IgD-negative memory B cell (primary cell): ENCODE measurements at regions not wholly inside any gene's neighbourhood (a gene's known extent, or its start where the extent isn't known, plus 50 kb on each side); places are given as distances from the start of the nearest gene placed in this dataset.
"Not testable (repeated sequence)": the region's sequence is repeated elsewhere in the genome, so short reads cannot be mapped to it uniquely, and the experiment has no call there.

Experiments
- H3K27ac Mint-ChIP-seq, 3 donors: one replicate each; pipeline ENCODE4 v1.8.0; 2020 to 2022; ENCODE audit warnings: mild to moderate bottlenecking in 3 of 3, mixed read lengths in 3 of 3, moderate library complexity in 1 of 3
- H3K27me3 Mint-ChIP-seq: one replicate; pipeline ENCODE4 v1.8.0; 2021; ENCODE audit warnings: mixed read lengths
- H3K36me3 Mint-ChIP-seq: one replicate; pipeline ENCODE4 v1.8.0; 2020; ENCODE audit warnings: mild to moderate bottlenecking, mixed read lengths
- H3K4me1 Mint-ChIP-seq, 3 donors: one replicate each; pipeline ENCODE4 v1.8.0; 2020 to 2022; ENCODE audit warnings: mixed read lengths in 3 of 3, mild to moderate bottlenecking in 1 of 3
- H3K4me3 Mint-ChIP-seq, 4 donors: one replicate each; pipeline ENCODE4 v1.8.0; 2020 to 2022; ENCODE audit warnings: mild to moderate bottlenecking in 4 of 4, mixed read lengths in 4 of 4, moderate library complexity in 3 of 4
- H3K9me3 Mint-ChIP-seq, 3 donors: one replicate each; pipeline ENCODE4 v1.8.0; 2020 to 2021; ENCODE audit warnings: mixed read lengths in 3 of 3, mild to moderate bottlenecking in 1 of 3

- peaks cover 0 to 3% (median 0%) of the 10 kb centered on the region in 3 donors for H3K9me3 Mint-ChIP-seq
- no peaks in the 10 kb centered on the region for H3K4me1 Mint-ChIP-seq
- no peak overlapping the region for H3K27ac Mint-ChIP-seq
- H3K36me3 Mint-ChIP-seq: no peaks in the 10 kb centered on the region
- H3K27me3 Mint-ChIP-seq: no peaks in the 10 kb centered on the region
- no peak overlapping the region for H3K4me3 Mint-ChIP-seq
Observed at GRCh38 chr6:142637624-142638351, 307.2 kb downstream of the HIVEP2 start.

- Mint-ChIP-seq H3K9me3 (peaks cover 0 to 3% (median under 1%) of the 10 kb centered on the region in 3 donors), H3K4me1 (no peaks in the 10 kb centered on the region), H3K27ac (no peak overlapping the region), H3K4me3 (no peak overlapping the region), H3K36me3 (no peaks in the 10 kb centered on the region), H3K27me3 (peaks cover 8% of the 10 kb centered on the region)
Observed at GRCh38 chr6:142642651-142643050, 302.3 kb downstream of the HIVEP2 start.

- H3K9me3 Mint-ChIP-seq: peaks cover 0 to 3% (median 2%) of the 10 kb centered on the region in 3 donors
- H3K36me3 Mint-ChIP-seq: no peaks in the 10 kb centered on the region
- H3K4me3 Mint-ChIP-seq: no peak overlapping the region
- H3K4me1 Mint-ChIP-seq: no peaks in the 10 kb centered on the region
- H3K27me3 Mint-ChIP-seq: peaks cover 8% of the 10 kb centered on the region
- H3K27ac Mint-ChIP-seq: no peak overlapping the region
Observed at GRCh38 chr6:142644866-142645265, 300.1 kb downstream of the HIVEP2 start.

GRCh38 chr6:142645663-142646062, 299.3 kb downstream of the HIVEP2 start:
- Mint-ChIP-seq H3K27me3 (peaks cover 9% of the 10 kb centered on the region), H3K4me3 (no peak overlapping the region), H3K36me3 (no peaks in the 10 kb centered on the region), H3K9me3 (peaks cover 0 to 3% (median 2%) of the 10 kb centered on the region in 3 donors), H3K27ac (no peak overlapping the region), H3K4me1 (no peaks in the 10 kb centered on the region)

GRCh38 chr6:142647449-142648035, 297.4 kb downstream of the HIVEP2 start:
- Mint-ChIP-seq H3K27ac (no peak overlapping the region), H3K4me3 (no peak overlapping the region), H3K4me1 (no peaks in the 10 kb centered on the region), H3K9me3 (peaks cover 0 to 2% (median under 1%) of the 10 kb centered on the region in 3 donors), H3K27me3 (peaks cover 10% of the 10 kb centered on the region), H3K36me3 (no peaks in the 10 kb centered on the region)

GRCh38 chr6:142648036-142648451, 296.9 kb downstream of the HIVEP2 start:
- H3K27me3 Mint-ChIP-seq: peaks cover 10% of the 10 kb centered on the region
- H3K4me3 Mint-ChIP-seq: no peak overlapping the region
- no peaks in the 10 kb centered on the region for H3K36me3 Mint-ChIP-seq
- H3K4me1 Mint-ChIP-seq: no peaks in the 10 kb centered on the region
- no peak overlapping the region for H3K27ac Mint-ChIP-seq
- peaks cover 0 to 2% (median 0%) of the 10 kb centered on the region in 3 donors for H3K9me3 Mint-ChIP-seq

GRCh38 chr6:142648526-142648925, 296.4 kb downstream of the HIVEP2 start:
- H3K9me3 Mint-ChIP-seq: peaks cover 0 to 2% (median 0%) of the 10 kb centered on the region in 3 donors
- no peaks in the 10 kb centered on the region for H3K36me3 Mint-ChIP-seq
- H3K27ac Mint-ChIP-seq: no peak overlapping the region
- H3K27me3 Mint-ChIP-seq: peaks cover 10% of the 10 kb centered on the region
- no peak overlapping the region for H3K4me3 Mint-ChIP-seq
- no peaks in the 10 kb centered on the region for H3K4me1 Mint-ChIP-seq

GRCh38 chr6:142649438-142650234, 295.3 kb downstream of the HIVEP2 start:
- H3K36me3 Mint-ChIP-seq, H3K9me3 Mint-ChIP-seq, H3K4me1 Mint-ChIP-seq, H3K4me3 Mint-ChIP-seq, H3K27ac Mint-ChIP-seq, H3K27me3 Mint-ChIP-seq: not testable (repeated sequence)

- H3K4me1 Mint-ChIP-seq: no peaks in the 10 kb centered on the region
- H3K9me3 Mint-ChIP-seq: peaks cover 0 to 2% (median 0%) of the 10 kb centered on the region in 3 donors
- H3K27ac Mint-ChIP-seq: no peak overlapping the region
- H3K27me3 Mint-ChIP-seq: peaks cover 4% of the 10 kb centered on the region
- no peak overlapping the region for H3K4me3 Mint-ChIP-seq
- no peaks in the 10 kb centered on the region for H3K36me3 Mint-ChIP-seq
Observed at GRCh38 chr6:142651384-142651783, 293.6 kb downstream of the HIVEP2 start.

- no peaks in the 10 kb centered on the region for H3K9me3 Mint-ChIP-seq
- H3K4me1 Mint-ChIP-seq: no peaks in the 10 kb centered on the region
- H3K36me3 Mint-ChIP-seq: no peaks in the 10 kb centered on the region
- peaks cover 6% of the 10 kb centered on the region for H3K27me3 Mint-ChIP-seq
- H3K27ac Mint-ChIP-seq: no peak overlapping the region
- H3K4me3 Mint-ChIP-seq: no peak overlapping the region
Observed at GRCh38 chr6:142653710-142654420, 291.1 kb downstream of the HIVEP2 start.

GRCh38 chr6:142659661-142660060, 285.3 kb downstream of the HIVEP2 start:
- Mint-ChIP-seq H3K27me3 (peaks cover 5% of the 10 kb centered on the region), H3K36me3 (peaks cover 2% of the 10 kb centered on the region), H3K4me3 (no peak overlapping the region), H3K27ac (no peak overlapping the region), H3K4me1 (no peaks in the 10 kb centered on the region), H3K9me3 (peaks cover 6 to 11% (median 10%) of the 10 kb centered on the region in 3 donors)

GRCh38 chr6:142665393-142665792, 279.6 kb downstream of the HIVEP2 start:
- Mint-ChIP-seq H3K4me1 (no peaks in the 10 kb centered on the region), H3K4me3 (no peak overlapping the region), H3K27me3 (no peaks in the 10 kb centered on the region), H3K27ac (no peak overlapping the region), H3K9me3 (peaks cover 6 to 11% (median 10%) of the 10 kb centered on the region in 3 donors), H3K36me3 (peaks cover 2% of the 10 kb centered on the region)

GRCh38 chr6:142666599-142667185, 278.3 kb downstream of the HIVEP2 start:
- Mint-ChIP-seq H3K36me3 (peaks cover 2% of the 10 kb centered on the region), H3K4me3 (no peak overlapping the region), H3K27me3 (peaks cover 2% of the 10 kb centered on the region), H3K4me1 (peaks cover 2 to 3% (median 2%) of the 10 kb centered on the region in 3 donors), H3K9me3 (peaks cover 6 to 11% (median 10%) of the 10 kb centered on the region in 3 donors), H3K27ac (no peak overlapping the region)

- Mint-ChIP-seq H3K4me3 (no peak overlapping the region), H3K27ac (no peak overlapping the region), H3K4me1 (peaks cover 3 to 6% (median 5%) of the 10 kb centered on the region in 3 donors), H3K36me3 (no peaks in the 10 kb centered on the region), H3K9me3 (no peaks in the 10 kb centered on the region), H3K27me3 (peaks cover 2% of the 10 kb centered on the region)
Observed at GRCh38 chr6:142669471-142670351, 275.3 kb downstream of the HIVEP2 start.
